HepG2 (cell line): ENCODE measurements at regions not wholly inside any gene's neighbourhood (a gene's known extent, or its start where the extent isn't known, plus 50 kb on each side); places are given as distances from the start of the nearest gene placed in this dataset.

Source experiments
- ARNT ChIP-seq: fragments of 450-650 bp; IDR thresholded peaks from 2 replicates; pipeline ENCODE4 v1.6.1; 2017
- CREB3 ChIP-seq: sonication (generic); formaldehyde crosslinking; IDR thresholded peaks from 2 replicates; pipeline ENCODE4 v1.5.0; 2020; ENCODE audit warnings: missing genetic modification reagents
- ETV5 ChIP-seq: IDR thresholded peaks from 2 replicates; pipeline ENCODE4 v1.6.1; 2018; ENCODE audit warnings: missing biosample characterization, missing genetic modification reagents, inconsistent platforms, borderline replicate concordance
- FIP1L1 ChIP-seq: fragments of 200-400 bp; formaldehyde crosslinking; IDR thresholded peaks from 2 replicates; pipeline ENCODE4 v1.6.1; 2018; ENCODE audit warnings: low read depth, mild to moderate bottlenecking, low read length, moderate library complexity, borderline replicate concordance; ENCODE audit not compliant: insufficient read depth
- GATAD1 ChIP-seq: IDR thresholded peaks from 2 replicates; pipeline ENCODE4 v1.6.1; 2016; ENCODE audit warnings: missing genetic modification reagents, missing compliant biosample characterization
- HOXA9 ChIP-seq: sonication (generic); formaldehyde crosslinking; IDR thresholded peaks from 2 replicates; pipeline ENCODE4 v1.8.1; 2022; ENCODE audit warnings: missing genetic modification reagents, mild to moderate bottlenecking, moderate library complexity, borderline replicate concordance
- MAFG ChIP-seq: sonication (generic); formaldehyde crosslinking; IDR thresholded peaks from 2 replicates; pipeline ENCODE4 v1.5.1; 2020; ENCODE audit warnings: mild to moderate bottlenecking, missing genetic modification reagents
- MBD4 ChIP-seq: IDR thresholded peaks from 2 replicates; pipeline ENCODE4 v1.6.1; 2012; ENCODE audit warnings: low read length, inconsistent platforms, borderline replicate concordance
- MED1 ChIP-seq: sonication (generic); formaldehyde crosslinking; IDR thresholded peaks from 2 replicates; pipeline ENCODE4 v1.4.0; 2020; ENCODE audit warnings: missing genetic modification reagents
- MED8 ChIP-seq: sonication (generic); formaldehyde crosslinking; IDR thresholded peaks from 2 replicates; pipeline ENCODE4 v1.8.1; 2023; ENCODE audit warnings: mild to moderate bottlenecking, missing genetic modification reagents; ENCODE audit not compliant: insufficient replicate concordance
- MEIS1 ChIP-seq: sonication (generic); formaldehyde crosslinking; IDR thresholded peaks from 2 replicates; pipeline ENCODE4 v1.9.0; 2021; ENCODE audit warnings: mild to moderate bottlenecking, missing genetic modification reagents, moderate library complexity, borderline replicate concordance
- MLLT10 ChIP-seq: sonication (generic); formaldehyde crosslinking; IDR thresholded peaks from 2 replicates; pipeline ENCODE4 v1.4.0; 2020; ENCODE audit warnings: missing genetic modification reagents
- NAIF1 ChIP-seq: sonication (generic); formaldehyde crosslinking; IDR thresholded peaks from 2 replicates; pipeline ENCODE4 v1.5.0; 2020; ENCODE audit warnings: mild to moderate bottlenecking, missing genetic modification reagents, borderline replicate concordance
- NR2F6 ChIP-seq, 2 experiments: IDR thresholded peaks; 2 replicates each; pipeline ENCODE4 v1.6.1; 2016; ENCODE audit warnings: antibody characterized with exemption in 1 of 2, mild to moderate bottlenecking in 1 of 2
- SETDB1 ChIP-seq: sonication (generic); formaldehyde crosslinking; IDR thresholded peaks from 2 replicates; pipeline ENCODE4 v1.5.1; 2020; ENCODE audit warnings: missing genetic modification reagents, mild to moderate bottlenecking, borderline replicate concordance
- STAT5B ChIP-seq: sonication (generic); formaldehyde crosslinking; IDR thresholded peaks from 2 replicates; pipeline ENCODE4 v1.4.0; 2020; ENCODE audit warnings: missing genetic modification reagents
- THAP8 ChIP-seq: sonication (generic); formaldehyde crosslinking; IDR thresholded peaks from 2 replicates; pipeline ENCODE4 v1.5.1; 2020; ENCODE audit warnings: missing genetic modification reagents, mild to moderate bottlenecking, borderline replicate concordance
- ZFP90 ChIP-seq: sonication (generic); formaldehyde crosslinking; IDR thresholded peaks from 2 replicates; pipeline ENCODE4 v1.8.0; 2022; ENCODE audit warnings: missing genetic modification reagents, mild to moderate bottlenecking, inconsistent platforms, borderline replicate concordance
- ZIK1 ChIP-seq: sonication (generic); formaldehyde crosslinking; IDR thresholded peaks from 2 replicates; pipeline ENCODE4 v1.5.0; 2020; ENCODE audit warnings: mild to moderate bottlenecking, low read depth, missing genetic modification reagents, borderline replicate concordance
- ZNF10 ChIP-seq: sonication (generic); formaldehyde crosslinking; IDR thresholded peaks from 2 replicates; pipeline ENCODE4 v1.4.0; 2020; ENCODE audit warnings: mild to moderate bottlenecking, low read depth, missing genetic modification reagents, borderline replicate concordance
- ZNF234 ChIP-seq: sonication (generic); formaldehyde crosslinking; conservative IDR thresholded peaks from 2 replicates; pipeline ENCODE4 v1.5.1; 2020; ENCODE audit warnings: mild to moderate bottlenecking, missing genetic modification reagents
- ZNF296 ChIP-seq: sonication (generic); formaldehyde crosslinking; conservative IDR thresholded peaks from 2 replicates; pipeline ENCODE4 v1.5.0; 2020; ENCODE audit warnings: mild to moderate bottlenecking, missing genetic modification reagents
- ZNF350 ChIP-seq: sonication (generic); formaldehyde crosslinking; IDR thresholded peaks from 2 replicates; pipeline ENCODE4 v1.4.0; 2020; ENCODE audit warnings: mild to moderate bottlenecking, low read depth, missing genetic modification reagents, borderline replicate concordance
- ZNF557 ChIP-seq: sonication (generic); formaldehyde crosslinking; IDR thresholded peaks from 2 replicates; pipeline ENCODE4 v1.4.0; 2020; ENCODE audit warnings: missing genetic modification reagents
- ZNF598 ChIP-seq: sonication (generic); formaldehyde crosslinking; IDR thresholded peaks from 2 replicates; pipeline ENCODE4 v1.5.1; 2020; ENCODE audit warnings: mild to moderate bottlenecking, missing genetic modification reagents, borderline replicate concordance
- ZNF670 ChIP-seq: sonication (generic); formaldehyde crosslinking; IDR thresholded peaks from 2 replicates; pipeline ENCODE4 v1.8.0; 2022; ENCODE audit warnings: mild to moderate bottlenecking, missing genetic modification reagents, borderline replicate concordance
- ZNF713 ChIP-seq: sonication (generic); formaldehyde crosslinking; IDR thresholded peaks from 2 replicates; pipeline ENCODE4 v1.4.0; 2020; ENCODE audit warnings: mild to moderate bottlenecking, missing genetic modification reagents
- ZNF720 ChIP-seq: sonication (generic); formaldehyde crosslinking; IDR thresholded peaks from 2 replicates; pipeline ENCODE4 v1.4.0; 2020; ENCODE audit warnings: missing genetic modification reagents
- ZNF772 ChIP-seq: sonication (generic); formaldehyde crosslinking; IDR thresholded peaks from 2 replicates; pipeline ENCODE4 v1.5.0; 2020; ENCODE audit warnings: mild to moderate bottlenecking, missing genetic modification reagents
- ZNF790 ChIP-seq: sonication (generic); formaldehyde crosslinking; IDR thresholded peaks from 2 replicates; pipeline ENCODE4 v1.8.0; 2022; ENCODE audit warnings: missing genetic modification reagents, mild to moderate bottlenecking, borderline replicate concordance

GRCh38 chr19:37317403-37318209 lies 53.3 kb upstream of the ZNF527 start (continued):
- TF ChIP-seq MBD4 (no peak), ARNT (no peak), HOXA9 (CRISPR knock-in tag) (no peak), ZNF350 (CRISPR knock-in tag) (peak; percentile 63; the same call in 1 of the 2 replicates), GATAD1 (CRISPR knock-in tag) (peak; percentile 91), MAFG (CRISPR knock-in tag) (no peak), ZIK1 (CRISPR knock-in tag) (0 out of 2 replicates have a peak, but pooled peaks have one; percentile 46), FIP1L1 (no peak), ZNF720 (CRISPR knock-in tag) (no peak), ZNF296 (0 out of 2 replicates have a peak, but pooled peaks have one; percentile 40), CREB3 (CRISPR knock-in tag) (no peak), ZFP90 (CRISPR knock-in tag) (no peak; the same call in 1 of the 2 replicates), ZNF557 (CRISPR knock-in tag) (no peak), ZNF234 (no peak), MED1 (CRISPR knock-in tag) (peak; percentile 37; the same call in 1 of the 2 replicates), NR2F6 (IDR thresholded peaks at IDR 0.05) (peak; percentile 43; the same call in 1 of the 2 replicates), NR2F6 (CRISPR knock-in tag; IDR thresholded peaks at IDR 0.05) (peak; percentile 64), MEIS1 (CRISPR knock-in tag) (peak; percentile 69; the same call in 1 of the 2 replicates), ZNF598 (CRISPR knock-in tag) (no peak), ZNF772 (no peak), MLLT10 (CRISPR knock-in tag) (no peak), STAT5B (CRISPR knock-in tag) (no peak), THAP8 (CRISPR knock-in tag) (no peak), ZNF10 (CRISPR knock-in tag) (no peak), MED8 (CRISPR knock-in tag) (peak; percentile 5), ETV5 (CRISPR knock-in tag) (peak; percentile 47), ZNF713 (no peak), ZNF790 (CRISPR knock-in tag) (no peak), NAIF1 (CRISPR knock-in tag) (peak; percentile 73; the same call in 1 of the 2 replicates), ZNF670 (CRISPR knock-in tag) (peak; percentile 31; the same call in 1 of the 2 replicates), SETDB1 (CRISPR knock-in tag) (no peak)
